ENCODE measurements at regions not wholly inside any gene's neighbourhood (a gene's known extent, or its start where the extent isn't known, plus 50 kb on each side); places are given as distances from the start of the nearest gene placed in this dataset.
"Not testable (repeated sequence)": the region's sequence is repeated elsewhere in the genome, so short reads cannot be mapped to it uniquely, and the experiment has no call there.

DNA sequence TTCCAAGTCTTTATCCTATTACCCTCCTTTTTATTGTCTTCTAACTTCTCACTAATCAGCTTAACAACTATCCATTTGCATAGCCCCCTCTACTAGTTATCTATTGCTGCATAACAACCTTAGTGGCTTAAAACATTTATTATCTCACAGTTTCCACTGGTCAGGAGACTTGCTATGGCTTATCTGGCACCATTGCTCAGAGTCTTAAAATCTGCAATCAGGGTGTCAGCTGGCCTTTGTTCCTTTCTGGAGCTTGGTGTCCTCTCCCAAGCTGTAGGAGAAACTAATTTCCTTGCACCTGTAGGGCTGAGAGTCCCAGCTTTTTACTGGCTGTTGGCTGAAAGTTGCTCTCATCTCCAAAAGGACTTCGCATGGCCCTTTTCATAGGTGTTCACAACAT lies 137.0 kb upstream of the SMIM31 start:
- no peak for DNase-seq

DNA sequence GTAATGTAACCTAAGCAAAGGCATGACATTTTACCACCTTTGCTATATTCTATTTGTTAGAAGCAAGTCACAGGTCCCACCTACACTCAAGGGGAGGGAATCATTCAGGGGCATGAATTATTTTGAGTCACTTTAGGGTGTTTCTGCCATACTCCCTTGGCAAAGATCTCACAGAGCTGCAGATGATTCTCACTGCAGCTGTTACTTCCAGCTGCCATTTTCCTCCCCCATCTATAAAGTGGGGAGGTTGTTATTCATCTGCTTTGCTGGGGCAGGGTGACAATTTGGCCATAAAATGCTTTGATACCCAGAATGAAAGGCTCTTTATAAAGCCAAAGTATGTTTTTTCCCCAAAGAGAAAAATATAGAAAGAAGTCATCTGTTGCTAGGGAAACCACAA lies 136.5 kb upstream of the SMIM31 start:
- DNase-seq: no peak

DNA sequence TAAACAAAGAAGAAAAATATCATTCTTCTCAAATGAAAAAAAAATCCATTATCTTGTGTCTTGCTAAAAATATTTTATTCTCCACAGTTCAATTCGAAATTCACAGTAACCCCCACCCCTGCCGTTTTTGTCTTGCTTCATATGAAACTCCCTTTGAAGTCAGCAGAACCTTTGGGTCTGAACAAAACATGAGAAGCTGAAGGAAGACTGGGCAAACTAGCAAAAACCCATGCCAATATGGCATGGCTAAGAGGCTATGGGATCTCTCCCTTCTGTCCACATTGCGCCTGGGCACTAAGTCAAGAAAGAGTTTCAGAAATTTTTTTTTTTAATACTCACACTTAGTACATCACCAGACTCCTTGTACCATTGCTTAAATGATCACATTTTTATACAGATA lies 136.0 kb upstream of the SMIM31 start:
- DNase-seq: no peak

DNA sequence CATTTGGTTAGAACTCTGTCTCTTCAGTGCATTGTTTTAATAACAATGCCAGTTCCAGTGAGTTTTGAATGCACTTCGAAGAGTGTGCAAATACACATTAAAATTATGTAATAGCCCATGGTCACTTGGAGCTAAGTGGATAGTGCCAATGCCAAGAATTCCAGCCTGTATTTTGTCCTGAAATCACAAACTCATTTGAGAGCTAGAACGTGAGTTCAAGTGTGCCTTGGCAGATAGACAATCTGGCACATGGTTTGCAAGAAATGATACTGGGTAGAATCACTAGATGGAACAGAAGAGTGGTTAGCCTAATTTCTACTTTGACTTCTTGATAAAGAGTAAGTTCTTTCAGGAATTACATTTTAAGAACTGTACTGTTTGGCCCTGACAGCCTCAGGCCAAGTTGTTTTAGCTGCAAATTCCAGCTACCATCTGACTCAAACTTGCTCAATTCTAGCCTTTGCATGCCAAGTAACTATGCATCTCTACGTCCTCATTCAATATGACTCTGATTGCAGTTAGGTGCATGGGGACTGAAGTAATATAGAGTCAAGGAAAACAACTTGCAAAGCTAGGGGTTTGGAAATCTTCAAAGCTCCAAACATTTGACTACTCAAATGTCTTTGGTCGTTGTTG lies 131.9 kb upstream of the SMIM31 start:
- no peak for DNase-seq

DNA sequence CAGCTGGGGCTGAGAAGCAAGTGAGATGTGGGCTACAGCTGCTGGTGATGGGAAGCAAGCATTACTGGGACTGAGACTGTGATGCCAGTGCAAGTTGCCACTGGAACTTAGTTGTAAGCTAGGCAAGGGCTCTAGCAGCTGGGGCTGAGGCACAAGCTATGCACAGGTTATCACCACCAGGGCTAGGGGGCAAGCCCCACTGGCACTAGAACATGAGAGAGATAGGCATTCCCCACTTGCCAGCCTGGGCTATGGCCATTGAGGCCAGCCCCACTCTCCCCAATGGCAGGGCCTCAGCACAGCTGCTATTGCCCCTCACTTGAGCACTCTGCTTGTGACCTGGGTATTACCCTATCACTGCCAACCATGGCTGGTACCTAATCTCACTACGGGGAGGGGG lies 130.8 kb upstream of the SMIM31 start:
- no peak for DNase-seq

DNA sequence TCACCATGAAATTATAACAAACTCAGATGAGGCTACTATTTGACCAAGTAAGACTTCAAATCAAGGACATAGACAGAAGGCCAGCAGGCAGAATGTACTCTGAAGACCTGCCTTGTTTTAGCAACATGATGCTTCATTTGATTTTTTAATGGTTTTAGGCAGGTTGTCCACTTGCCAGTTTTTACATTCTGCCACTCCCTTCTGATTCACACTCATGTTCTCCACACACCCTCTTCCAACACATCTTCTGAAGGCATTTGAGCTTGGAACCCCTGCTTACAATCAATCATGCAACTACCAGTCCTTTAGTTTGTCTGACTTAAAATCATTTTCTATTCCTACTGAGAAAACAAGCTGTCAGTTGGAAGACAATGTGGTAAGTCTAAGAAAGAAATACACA lies 114.9 kb upstream of the SMIM31 start:
- DNase-seq: no peak

DNA sequence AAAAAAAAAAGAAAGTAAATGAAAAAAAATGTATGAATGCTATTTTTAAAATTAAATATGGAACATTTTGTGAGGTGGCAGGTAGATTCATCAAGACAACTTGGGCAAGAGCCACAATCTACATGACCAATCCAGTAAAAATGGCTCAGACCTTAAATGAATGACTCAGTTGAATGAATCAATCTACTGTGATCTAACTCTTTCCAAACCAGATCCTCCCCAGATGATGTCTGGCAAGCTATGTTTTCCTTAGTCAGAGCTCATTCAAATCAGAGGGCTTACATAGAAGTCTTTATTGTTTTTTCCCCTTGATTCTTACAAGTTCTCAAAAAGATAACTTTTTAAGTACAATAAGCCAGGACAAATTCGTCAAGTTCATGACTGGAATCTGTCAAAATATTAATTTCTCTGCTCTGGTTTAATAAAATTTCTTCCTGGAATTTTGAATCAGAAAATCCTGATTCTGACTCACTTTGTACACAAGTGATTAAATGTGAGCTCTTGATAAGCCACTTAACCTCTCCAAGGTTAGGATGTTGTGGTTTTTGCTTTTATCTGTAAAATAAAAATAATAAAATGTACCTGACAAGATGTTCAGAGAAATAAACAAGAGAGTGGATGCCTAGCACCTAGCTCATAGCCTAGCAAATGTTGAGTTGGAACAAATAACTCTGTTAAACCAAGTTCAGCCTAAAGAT lies 105.6 kb upstream of the SMIM31 start:
- DNase-seq: no peak

DNA sequence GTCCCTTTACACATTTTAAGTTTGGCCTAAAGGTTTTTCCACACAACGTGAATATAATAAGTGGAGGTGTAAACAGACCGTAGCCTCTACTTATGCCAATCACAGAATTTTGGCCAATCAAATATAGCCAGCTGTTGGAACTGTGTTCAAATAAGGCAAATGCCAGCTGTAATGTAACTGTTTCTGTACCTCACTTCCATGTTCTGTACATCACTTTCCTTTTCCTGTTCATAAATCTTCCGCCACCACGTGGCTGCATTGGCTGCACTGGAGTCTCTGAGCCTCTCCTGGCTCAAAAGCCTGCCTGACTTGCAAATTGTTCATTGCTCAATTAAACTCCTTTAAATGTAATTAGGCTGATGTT lies 105.1 kb upstream of the SMIM31 start:
- DNase-seq: no peak

DNA sequence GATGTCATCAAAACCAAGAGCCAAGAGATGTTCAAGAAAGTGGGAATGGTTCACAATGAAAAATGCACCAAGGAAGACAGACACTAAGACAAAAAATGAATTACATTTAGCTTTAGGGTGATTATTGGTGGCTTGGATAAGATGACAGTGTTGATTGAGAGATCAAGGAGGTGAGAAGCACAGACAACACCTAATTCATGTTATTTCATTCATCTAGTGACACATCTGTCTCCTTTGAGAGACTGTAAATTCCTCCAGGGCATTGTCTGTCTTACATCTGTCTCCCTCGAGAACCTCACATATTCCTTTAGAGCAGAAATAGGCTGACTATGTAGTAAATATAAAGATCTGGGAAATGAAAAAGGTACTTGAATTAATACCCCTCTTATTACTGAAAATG lies 94.2 kb upstream of the SMIM31 start:
- no peak for DNase-seq

DNA sequence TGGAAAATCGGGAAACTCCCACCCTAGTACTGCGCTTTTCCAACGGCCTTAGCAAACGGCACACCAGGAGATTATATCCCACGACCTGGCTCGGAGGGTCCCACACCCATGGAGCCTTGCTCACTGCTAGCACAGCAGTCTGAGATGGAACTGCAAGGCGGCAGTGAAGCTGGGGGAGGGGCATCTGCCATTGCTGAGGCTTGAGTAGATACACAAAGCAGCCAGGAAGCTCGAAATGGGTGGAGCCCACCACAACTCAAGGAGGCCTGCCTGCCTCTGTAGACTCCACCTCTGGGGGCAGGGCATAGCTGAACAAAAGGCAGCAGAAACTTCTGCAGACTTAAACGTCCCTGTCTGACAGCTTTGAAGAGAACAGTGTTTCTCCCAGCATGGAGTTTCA lies 77.8 kb upstream of the SMIM31 start:
- not testable (repeated sequence) for DNase-seq

DNA sequence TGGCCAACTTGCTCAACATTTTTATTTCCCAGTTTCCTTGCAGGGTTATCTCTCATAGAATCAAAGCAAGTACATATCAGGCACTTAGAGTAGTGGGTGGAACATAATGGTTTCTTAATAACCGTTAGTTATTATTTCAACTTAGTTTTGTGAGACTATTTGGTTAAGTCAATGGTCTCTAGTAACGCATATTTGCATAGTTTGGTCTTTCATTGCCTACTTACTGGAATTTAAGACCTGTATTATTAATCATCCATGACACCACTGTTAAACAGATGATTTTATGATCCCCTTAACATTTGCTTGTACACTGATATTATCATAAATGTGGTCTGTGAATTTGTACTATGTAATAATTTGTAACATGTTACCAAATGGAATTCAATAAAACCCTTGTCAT lies 70.9 kb upstream of the SMIM31 start:
- no peak for DNase-seq

DNA sequence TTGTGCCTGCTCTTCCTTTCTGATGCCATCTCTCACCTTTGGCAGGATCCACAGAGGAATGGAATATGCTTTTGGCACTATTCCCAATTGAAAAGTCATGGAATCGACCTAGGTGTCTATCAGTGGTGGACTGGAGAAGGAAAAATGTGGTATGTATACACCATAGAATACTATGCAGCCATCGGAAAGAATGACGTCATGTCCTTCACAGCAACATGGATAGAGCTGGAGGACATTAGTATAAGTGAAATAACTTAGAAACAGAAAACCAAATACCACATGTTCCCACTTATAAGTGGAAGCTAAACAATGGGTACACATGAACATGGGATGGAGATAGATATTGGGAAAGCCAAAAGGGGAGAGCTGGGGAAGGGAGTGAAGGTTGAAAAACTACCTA lies 58.3 kb upstream of the SMIM31 start:
- no peak for DNase-seq

DNA sequence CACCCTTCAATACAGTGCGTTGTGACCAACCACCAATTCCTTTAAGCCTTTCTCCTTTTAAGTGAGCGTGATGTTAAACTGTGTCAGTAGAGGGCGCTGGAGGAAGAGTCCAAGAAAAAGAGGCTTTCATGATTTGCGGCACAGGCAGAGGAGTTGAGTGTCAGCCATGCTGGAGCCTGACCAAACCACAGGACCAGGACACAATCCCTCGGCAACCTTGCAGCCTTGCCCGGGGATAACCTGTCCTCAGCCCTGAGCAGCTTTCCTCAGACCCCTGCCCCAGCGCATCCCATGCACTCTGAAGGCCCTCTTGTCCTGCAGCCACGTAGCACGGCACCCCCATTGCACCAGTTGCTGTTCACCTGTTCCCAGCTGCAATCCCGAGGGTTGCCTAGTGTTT lies 53.5 kb upstream of the SMIM31 start:
- DNase-seq: no peak

DNA sequence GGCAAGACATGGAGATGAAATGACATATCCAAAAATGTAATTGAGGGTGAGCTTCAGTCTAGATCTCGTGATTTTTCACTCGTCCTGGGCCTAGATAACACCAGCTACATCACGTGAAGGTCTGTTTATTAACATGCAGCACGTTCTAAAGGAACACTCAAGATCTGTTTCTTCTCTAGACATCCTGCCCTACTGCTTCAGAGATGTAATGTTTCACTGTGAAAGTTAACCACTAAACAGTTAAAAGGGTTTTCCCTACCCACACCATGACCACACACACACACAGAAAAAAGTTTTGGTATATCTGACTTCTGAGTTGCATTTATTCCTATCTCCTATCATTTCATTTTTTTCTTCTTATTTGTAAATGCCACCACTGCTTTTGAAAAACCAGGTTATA lies 52.3 kb upstream of the SMIM31 start:
- no peak for DNase-seq

All from activated T-cell treated with anti-CD3 and anti-CD28 coated beads, Interleukin-2, amount 50 U/mL, for 1 hour (primary cell).